ENCODE measurements at regions not wholly inside any gene's neighbourhood (a gene's known extent, or its start where the extent isn't known, plus 50 kb on each side); places are given as distances from the start of the nearest gene placed in this dataset.

GRCh38 chr3:8218353-8218940 lies 283.2 kb upstream of the LMCD1 start:
- in situ Hi-C loops (cut with HindIII; ENCODE audit: low sequenced_read_pairs), result no loop called here

GRCh38 chr3:8220291-8220690 lies 281.3 kb upstream of the LMCD1 start:
- in situ Hi-C loops (cut with HindIII; ENCODE audit: low sequenced_read_pairs), result no loop called here
- no peak for DNase-seq (ENCODE audit: low spot score)

More at GRCh38 chr3:8218353-8218940, 283.2 kb upstream of the LMCD1 start:
- DNase-seq (ENCODE audit: low spot score), result no peak

- no peak for DNase-seq (ENCODE audit: low spot score)
- in situ Hi-C loops (cut with HindIII; ENCODE audit: low sequenced_read_pairs), result no loop called here
Observed at GRCh38 chr3:8223766-8224165, 277.9 kb upstream of the LMCD1 start.

- in situ Hi-C loops (cut with HindIII; ENCODE audit: low sequenced_read_pairs), result no loop called here
- no peak for DNase-seq (ENCODE audit: low spot score)
Observed at GRCh38 chr3:8224941-8225340, 276.7 kb upstream of the LMCD1 start.

GRCh38 chr3:8233938-8234337 lies 267.7 kb upstream of the LMCD1 start:
- in situ Hi-C loops (cut with HindIII; ENCODE audit: low sequenced_read_pairs), result no loop called here
- DNase-seq (ENCODE audit: low spot score), result no peak

GRCh38 chr3:8236264-8236663 lies 265.4 kb upstream of the LMCD1 start:
- in situ Hi-C loops (cut with HindIII; ENCODE audit: low sequenced_read_pairs), result no loop called here
- no peak for DNase-seq (ENCODE audit: low spot score)

GRCh38 chr3:8237893-8238292 lies 263.7 kb upstream of the LMCD1 start:
- in situ Hi-C loops (cut with HindIII; ENCODE audit: low sequenced_read_pairs), result no loop called here
- no peak for DNase-seq (ENCODE audit: low spot score)

- no peak for DNase-seq (ENCODE audit: low spot score)
- in situ Hi-C loops (cut with HindIII; ENCODE audit: low sequenced_read_pairs), result no loop called here
Observed at GRCh38 chr3:8238432-8238831, 263.2 kb upstream of the LMCD1 start.

GRCh38 chr3:8239095-8239494 lies 262.5 kb upstream of the LMCD1 start:
- in situ Hi-C loops (cut with HindIII; ENCODE audit: low sequenced_read_pairs), result no loop called here
- no peak for DNase-seq (ENCODE audit: low spot score)

GRCh38 chr3:8239718-8240695 lies 261.6 kb upstream of the LMCD1 start:
- peak; percentile 10 for DNase-seq (ENCODE audit: low spot score)
- in situ Hi-C loops (cut with HindIII; ENCODE audit: low sequenced_read_pairs), result no loop called here

GRCh38 chr3:8246070-8246469 lies 255.6 kb upstream of the LMCD1 start:
- no peak for DNase-seq (ENCODE audit: low spot score)
- in situ Hi-C loops (cut with HindIII; ENCODE audit: low sequenced_read_pairs), result no loop called here

GRCh38 chr3:8253201-8253600 lies 248.4 kb upstream of the LMCD1 start:
- in situ Hi-C loops (cut with HindIII; ENCODE audit: low sequenced_read_pairs), result no loop called here
- no peak for DNase-seq (ENCODE audit: low spot score)

GRCh38 chr3:8254489-8254888 lies 247.1 kb upstream of the LMCD1 start:
- DNase-seq (ENCODE audit: low spot score), result no peak
- in situ Hi-C loops (cut with HindIII; ENCODE audit: low sequenced_read_pairs), result no loop called here

- DNase-seq (ENCODE audit: low spot score), result no peak
- in situ Hi-C loops (cut with HindIII; ENCODE audit: low sequenced_read_pairs), result no loop called here
Observed at GRCh38 chr3:8255725-8256124, 245.9 kb upstream of the LMCD1 start.

GRCh38 chr3:8256441-8257071 lies 245.1 kb upstream of the LMCD1 start:
- no peak for DNase-seq (ENCODE audit: low spot score)
- in situ Hi-C loops (cut with HindIII; ENCODE audit: low sequenced_read_pairs), result no loop called here

GRCh38 chr3:8261018-8261417 lies 240.6 kb upstream of the LMCD1 start:
- no peak for DNase-seq (ENCODE audit: low spot score)
- in situ Hi-C loops (cut with HindIII; ENCODE audit: low sequenced_read_pairs), result no loop called here

- in situ Hi-C loops (cut with HindIII; ENCODE audit: low sequenced_read_pairs), result no loop called here
- peak; percentile 36 for DNase-seq (ENCODE audit: low spot score)
Observed at GRCh38 chr3:8266730-8267131, 234.9 kb upstream of the LMCD1 start.

- in situ Hi-C loops (cut with HindIII; ENCODE audit: low sequenced_read_pairs), result no loop called here
- no peak for DNase-seq (ENCODE audit: low spot score)
Observed at GRCh38 chr3:8273479-8273878, 228.1 kb upstream of the LMCD1 start.

- in situ Hi-C loops (cut with HindIII; ENCODE audit: low sequenced_read_pairs), result no loop called here
- DNase-seq (ENCODE audit: low spot score), result no peak
Observed at GRCh38 chr3:8276056-8276455, 225.6 kb upstream of the LMCD1 start.

GRCh38 chr3:8276506-8276905 lies 225.1 kb upstream of the LMCD1 start:
- in situ Hi-C loops (cut with HindIII; ENCODE audit: low sequenced_read_pairs), result no loop called here
- no peak for DNase-seq (ENCODE audit: low spot score)
